Superior temporal gyrus (tissue), 1 donor: ENCODE measurements at regions not wholly inside any gene's neighbourhood (a gene's known extent, or its start where the extent isn't known, plus 50 kb on each side); places are given as distances from the start of the nearest gene placed in this dataset.
A peak's percentile ranks its signal among the peaks of the same experiment; 100 is the strongest.

Source experiments
- DNase-seq: peaks from one replicate; pipeline ENCODE4 v3.0.0-alpha.2; 2016; ENCODE audit errors: extremely low spot score

GRCh38 chr6:20313051-20313450 lies 88.6 kb upstream of the E2F3 start:
- DNase-seq: no peak

GRCh38 chr6:20313960-20314530 lies 87.6 kb upstream of the E2F3 start:
- no peak for DNase-seq

- no peak for DNase-seq
These were observed 86.5 kb upstream of the E2F3 start for GRCh38 chr6:20314866-20315845.

- no peak for DNase-seq
These were observed 84.2 kb upstream of the E2F3 start for GRCh38 chr6:20317430-20317829.

- no peak for DNase-seq
These were observed 82.8 kb upstream of the E2F3 start for GRCh38 chr6:20318851-20319387.

- DNase-seq: no peak
These were observed 81.9 kb upstream of the E2F3 start for GRCh38 chr6:20319520-20320357.

- DNase-seq: no peak
These were observed 75.8 kb upstream of the E2F3 start for GRCh38 chr6:20325641-20326421.

- no peak for DNase-seq
These were observed 75.3 kb upstream of the E2F3 start for GRCh38 chr6:20326422-20326728.

GRCh38 chr6:20327141-20327540 lies 74.5 kb upstream of the E2F3 start:
- DNase-seq: no peak

GRCh38 chr6:20328266-20328923 lies 73.3 kb upstream of the E2F3 start:
- DNase-seq: no peak

GRCh38 chr6:20328924-20329300 lies 72.8 kb upstream of the E2F3 start:
- DNase-seq: no peak

- DNase-seq: no peak
These were observed 70.6 kb upstream of the E2F3 start for GRCh38 chr6:20331042-20331441.

GRCh38 chr6:20331625-20332024 lies 70.1 kb upstream of the E2F3 start:
- DNase-seq: no peak

GRCh38 chr6:20332441-20333006 lies 69.2 kb upstream of the E2F3 start:
- no peak for DNase-seq

GRCh38 chr6:20333721-20334269 lies 67.9 kb upstream of the E2F3 start:
- DNase-seq: no peak

GRCh38 chr6:20334334-20334733 lies 67.3 kb upstream of the E2F3 start:
- DNase-seq: peak; percentile 24

GRCh38 chr6:20334962-20335361 lies 66.7 kb upstream of the E2F3 start:
- no peak for DNase-seq

- DNase-seq: no peak
These were observed 65.8 kb upstream of the E2F3 start for GRCh38 chr6:20335872-20336271.

- DNase-seq: no peak
These were observed 63.5 kb upstream of the E2F3 start for GRCh38 chr6:20338156-20338555.
